Left lobe of liver (tissue), 2 donors: ENCODE measurements at regions not wholly inside any gene's neighbourhood (a gene's known extent, or its start where the extent isn't known, plus 50 kb on each side); places are given as distances from the start of the nearest gene placed in this dataset.
"Not testable (repeated sequence)": the region's sequence is repeated elsewhere in the genome, so short reads cannot be mapped to it uniquely, and the experiment has no call there.

Experiments
- ATAC-seq: fragments of 200-7000 bp; cut with Tn5 transposase; one replicate; pipeline ENCODE4 v1.9.1; 2020; ENCODE audit warnings: mild to moderate bottlenecking, moderate library complexity
- DNase-seq: peaks from one replicate; pipeline ENCODE4 v3.0.0-alpha.2; 2020; ENCODE audit warnings: low spot score
- donor health status: DM: no; HTN: no; CAD: no; lungs with moderate emphysema.
- donor health status: DM: no; HTN: yes; CAD: no.

DNA sequence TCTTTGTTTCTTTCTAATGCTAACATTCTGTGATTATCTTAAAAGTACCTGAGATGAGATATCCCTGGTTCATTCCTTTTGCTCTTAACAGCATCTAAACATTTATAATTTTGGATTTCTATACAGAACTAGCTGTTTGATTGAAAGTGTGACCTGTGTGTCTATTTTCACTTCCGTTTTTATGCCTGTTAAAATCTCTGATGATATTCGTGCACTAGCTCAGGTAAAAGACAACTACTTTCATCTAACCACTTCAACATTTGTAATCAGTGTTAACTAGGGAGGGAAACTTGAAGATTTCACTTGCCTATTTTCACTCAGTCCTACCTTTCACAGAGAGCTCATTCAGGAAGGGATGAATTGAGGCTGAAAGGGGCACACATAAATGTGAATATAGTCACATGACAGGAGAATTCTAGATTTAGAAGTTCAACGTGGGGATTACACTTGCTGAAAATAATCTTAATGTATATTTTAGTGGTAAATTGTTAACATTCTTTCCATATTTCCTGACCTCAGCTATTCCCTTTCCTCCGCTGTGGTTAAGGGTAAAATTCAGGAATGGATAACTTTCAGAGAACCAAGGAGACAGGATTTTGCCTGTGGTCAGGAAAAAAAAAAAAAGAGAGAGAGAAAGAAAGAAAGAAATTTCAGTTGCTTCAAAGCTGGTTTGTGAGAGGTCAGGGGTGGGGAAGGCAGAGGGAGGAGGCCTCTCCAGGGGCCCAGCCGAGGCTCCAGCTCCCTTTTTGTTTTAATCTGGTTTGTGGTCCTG, 159.8 kb upstream of the TSC22D2 start:
- ATAC-seq = no peak
- no peak for DNase-seq

DNA sequence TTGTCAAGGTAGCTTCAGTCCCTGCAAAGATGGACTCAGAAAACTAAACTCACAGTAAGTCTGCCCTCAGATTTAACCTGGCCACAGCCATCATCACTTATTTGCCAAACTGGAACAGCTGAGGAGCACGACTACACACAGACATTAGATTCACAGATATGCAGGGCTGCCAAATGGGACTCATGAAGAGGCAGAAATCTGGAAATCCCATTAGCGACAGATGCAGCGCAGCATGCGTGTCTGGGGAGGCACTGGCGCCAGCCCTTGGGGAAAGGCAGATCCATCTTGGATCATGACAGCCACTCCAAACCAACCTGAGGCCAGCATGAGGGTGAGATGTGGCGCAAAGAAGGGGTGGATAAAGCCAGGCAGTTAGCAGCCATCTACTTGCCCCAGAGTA, 160.7 kb upstream of the TSC22D2 start:
- DNase-seq = no peak
- ATAC-seq = no peak

DNA sequence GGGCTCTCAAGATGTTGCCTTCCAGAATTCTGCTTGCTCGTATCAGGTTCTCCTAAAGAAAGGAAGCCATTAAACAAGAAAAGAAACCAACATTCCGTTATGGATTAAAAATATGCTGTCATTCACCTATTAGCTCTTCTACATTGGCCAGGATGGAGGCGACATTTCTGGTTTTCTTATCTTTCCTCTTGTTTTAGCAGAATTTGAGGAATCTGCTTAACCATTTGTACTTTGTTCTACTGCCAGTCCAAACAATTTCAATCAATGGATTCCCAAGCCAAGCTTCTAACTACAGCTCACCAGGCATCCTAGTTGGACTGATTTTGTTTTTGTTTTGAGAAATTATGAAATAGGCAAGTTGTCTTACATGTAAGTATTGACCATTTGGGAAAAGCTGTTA, 164.6 kb upstream of the TSC22D2 start:
- ATAC-seq (peak; percentile 25), DNase-seq (no peak)

DNA sequence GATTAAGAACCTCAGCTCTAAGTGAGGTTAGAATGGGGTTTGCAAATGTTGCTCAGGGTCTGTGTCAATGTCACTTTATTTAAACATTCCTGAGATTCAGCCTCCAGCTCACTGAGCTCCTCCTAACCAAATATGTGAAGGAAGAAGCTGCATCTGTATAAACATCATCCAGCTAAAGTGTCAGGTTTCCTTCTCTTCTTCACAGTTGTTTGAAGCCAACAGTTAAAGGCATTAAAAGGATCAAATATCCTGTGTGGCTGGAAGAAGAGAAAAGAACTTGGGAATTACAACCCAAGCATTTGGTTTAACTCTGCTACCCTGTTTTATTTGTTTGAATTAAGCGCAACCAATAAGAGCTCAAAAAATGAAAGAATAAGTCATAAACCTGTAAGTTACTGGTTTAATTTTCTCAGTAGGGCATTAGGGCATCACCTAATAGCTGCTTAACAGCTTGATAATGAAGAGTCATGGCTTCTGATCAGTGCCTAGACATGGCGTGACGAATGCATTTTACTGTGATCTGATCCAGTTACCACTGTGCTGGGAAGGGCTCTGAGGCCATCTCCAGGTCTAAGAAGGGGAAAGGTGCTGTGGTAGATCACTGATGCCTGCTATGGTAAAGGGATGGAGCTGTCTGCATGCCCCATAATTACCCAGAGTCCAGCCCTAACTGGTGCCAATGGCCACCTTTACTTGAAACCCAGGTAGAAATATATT, 165.7 kb upstream of the TSC22D2 start:
- ATAC-seq = no peak

DNA sequence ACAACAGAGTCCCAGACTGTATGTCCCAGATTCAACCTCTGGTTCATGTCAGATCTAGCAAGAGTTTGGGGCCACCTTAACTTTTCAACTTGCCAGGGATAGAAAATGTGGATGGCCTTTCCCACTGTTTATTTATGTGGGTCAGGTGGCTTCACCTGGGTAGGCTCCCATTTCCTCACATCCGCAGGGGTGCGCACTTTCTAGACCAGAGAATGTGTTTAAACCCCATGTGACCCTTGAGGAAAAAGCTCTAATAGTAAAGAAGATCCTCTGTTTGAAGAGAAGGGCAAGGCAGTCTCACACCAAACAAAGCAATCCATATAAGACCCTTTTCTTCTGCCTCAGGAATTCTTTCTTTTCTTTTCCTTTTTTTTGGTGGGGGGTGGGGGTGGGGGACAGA, 167.2 kb upstream of the TSC22D2 start:
- ATAC-seq = peak; percentile 61
- no peak for DNase-seq

More for the DNA sequence above, 165.7 kb upstream of the TSC22D2 start:
- DNase-seq = no peak

DNA sequence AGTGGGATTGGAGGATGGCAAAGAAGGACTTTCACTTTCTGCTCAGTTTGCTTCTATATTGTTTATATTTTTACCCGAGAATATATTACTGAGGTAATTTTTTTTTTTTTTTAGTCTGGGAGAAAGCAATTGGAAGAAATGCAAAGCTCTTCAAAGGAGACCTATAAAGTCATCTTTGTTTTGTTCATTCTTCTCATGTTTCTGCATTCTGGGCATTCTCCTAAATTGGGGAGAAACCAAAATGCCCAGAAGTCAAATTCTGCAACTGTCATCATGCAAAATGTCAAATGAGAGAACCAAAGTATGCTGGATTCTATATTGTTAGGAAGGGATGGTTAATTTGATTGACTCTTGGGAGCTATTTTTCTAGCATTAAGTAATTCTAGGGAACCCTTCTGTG, 168.3 kb upstream of the TSC22D2 start:
- no peak for DNase-seq
- ATAC-seq = no peak

DNA sequence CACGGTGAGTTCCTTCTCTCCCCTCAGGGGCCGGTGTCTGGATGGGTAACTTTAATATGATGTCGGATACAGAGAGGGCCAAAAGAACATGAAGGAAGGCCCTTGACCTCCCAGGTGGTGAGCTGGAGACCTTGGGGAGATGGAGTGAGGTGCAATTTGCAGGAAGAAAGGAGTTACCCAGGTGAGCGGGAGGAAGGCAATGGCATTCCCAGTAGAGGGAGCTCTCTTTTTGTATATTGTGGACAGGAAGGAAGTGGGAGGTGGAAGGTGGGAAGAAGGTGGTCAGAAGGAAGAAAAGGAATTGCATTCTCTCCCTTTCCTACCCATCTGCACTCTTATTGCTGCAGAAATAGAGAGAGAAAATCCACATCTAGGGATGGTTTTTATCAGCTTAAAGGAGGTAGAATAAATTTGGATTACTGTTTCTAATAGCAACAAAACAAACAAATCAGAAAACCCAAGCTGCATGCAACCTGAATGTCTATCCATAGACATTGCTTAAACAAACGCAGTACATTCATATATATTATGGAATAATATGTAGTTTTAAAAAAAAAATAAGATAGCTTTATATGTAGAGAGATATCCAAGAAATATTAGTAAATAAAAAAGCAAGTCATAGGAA, 169.0 kb upstream of the TSC22D2 start:
- DNase-seq = no peak

DNA sequence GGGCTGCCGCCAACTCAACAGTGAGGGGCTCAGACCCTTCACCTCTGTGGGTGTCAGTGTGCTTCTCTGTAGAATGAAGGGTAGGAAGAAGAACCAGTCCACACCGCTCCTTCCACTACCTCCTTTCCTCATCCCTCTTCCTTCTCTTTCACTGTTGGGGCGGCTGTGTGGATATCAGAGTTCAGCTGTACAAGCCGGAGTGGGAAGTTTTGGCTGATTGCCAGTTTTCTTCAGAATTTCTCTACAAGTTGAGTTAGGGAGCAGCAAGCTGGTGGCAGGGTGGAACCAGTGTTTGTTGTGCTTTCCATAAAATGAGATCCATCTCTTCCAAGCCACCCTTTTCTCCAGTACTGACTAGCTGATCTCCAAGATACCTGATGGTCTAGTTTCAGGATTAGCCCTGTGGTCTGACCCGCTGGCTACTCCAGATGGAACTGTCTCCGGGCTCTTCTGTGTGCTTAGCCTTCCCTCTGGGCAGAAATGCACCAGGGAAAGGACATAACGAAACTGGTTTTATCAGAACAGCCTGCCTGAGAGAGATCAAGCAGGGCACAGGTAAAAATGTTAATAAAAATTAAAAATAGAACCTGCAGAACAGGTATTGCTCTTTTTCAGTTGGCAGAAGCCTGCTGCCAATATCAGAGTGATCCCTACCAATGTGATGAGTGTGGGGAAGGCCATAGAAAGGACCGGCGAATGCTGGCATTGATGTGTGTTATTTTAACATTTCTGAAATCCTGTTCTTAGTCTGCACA, 169.9 kb upstream of the TSC22D2 start:
- DNase-seq = no peak
- ATAC-seq = no peak

More for the DNA sequence above, 169.0 kb upstream of the TSC22D2 start:
- peak; percentile 85 for ATAC-seq

DNA sequence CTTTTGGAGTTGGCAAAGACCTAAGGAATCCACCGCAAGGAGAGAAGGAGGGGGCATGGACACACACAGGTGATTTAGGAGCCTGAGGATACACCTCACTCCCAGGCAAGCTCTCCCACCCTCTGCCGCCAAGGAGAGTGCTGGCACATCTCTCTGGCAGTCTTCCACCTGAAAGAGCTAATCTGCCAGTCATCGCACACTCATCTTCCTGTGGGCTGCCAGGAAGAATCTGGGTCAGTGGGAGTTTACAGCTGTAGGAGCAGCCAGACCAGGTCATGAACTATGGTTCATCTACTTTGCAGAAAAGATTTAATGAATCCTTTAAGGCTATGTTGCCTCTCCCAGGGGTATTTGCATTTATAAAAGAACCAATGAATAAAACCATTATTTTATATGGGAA, 170.6 kb upstream of the TSC22D2 start:
- no peak for DNase-seq
- ATAC-seq = peak; percentile 66

DNA sequence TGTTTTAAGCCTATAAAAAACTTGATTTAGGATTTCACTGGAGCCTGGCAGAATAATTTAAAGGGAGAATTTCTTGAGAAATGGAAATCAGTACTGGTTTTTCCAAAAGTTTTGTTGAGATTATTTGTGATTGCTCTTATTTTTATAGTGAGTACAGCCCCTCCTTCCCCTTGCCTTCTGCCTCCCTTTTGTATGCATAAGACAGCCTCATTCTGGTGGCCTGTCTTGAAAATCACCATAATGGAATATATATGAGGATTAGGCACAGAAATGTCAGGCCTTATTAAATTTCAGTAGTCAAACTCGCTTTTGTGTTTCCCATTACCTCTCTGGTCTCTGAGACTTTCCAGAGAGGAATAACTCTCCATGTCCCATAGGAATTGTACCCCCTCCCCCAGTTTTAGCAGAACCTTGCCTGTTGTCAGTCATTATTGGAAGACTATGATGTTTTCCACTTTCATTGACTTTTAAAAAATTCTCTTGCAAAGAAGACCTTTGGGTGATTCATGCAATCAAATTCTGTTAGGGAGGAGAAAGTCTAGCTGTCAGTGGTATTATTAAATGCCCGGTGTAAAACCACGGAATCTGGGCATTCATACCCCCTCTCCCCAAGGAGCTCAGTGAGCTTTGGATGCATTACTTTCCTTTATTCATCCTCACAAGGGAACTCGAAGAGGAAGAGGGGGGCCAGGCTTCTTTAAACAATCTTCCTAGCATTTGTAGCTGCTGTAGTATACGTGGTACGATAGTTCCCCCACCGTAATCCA, 171.6 kb upstream of the TSC22D2 start:
- ATAC-seq (no peak), DNase-seq (no peak)

DNA sequence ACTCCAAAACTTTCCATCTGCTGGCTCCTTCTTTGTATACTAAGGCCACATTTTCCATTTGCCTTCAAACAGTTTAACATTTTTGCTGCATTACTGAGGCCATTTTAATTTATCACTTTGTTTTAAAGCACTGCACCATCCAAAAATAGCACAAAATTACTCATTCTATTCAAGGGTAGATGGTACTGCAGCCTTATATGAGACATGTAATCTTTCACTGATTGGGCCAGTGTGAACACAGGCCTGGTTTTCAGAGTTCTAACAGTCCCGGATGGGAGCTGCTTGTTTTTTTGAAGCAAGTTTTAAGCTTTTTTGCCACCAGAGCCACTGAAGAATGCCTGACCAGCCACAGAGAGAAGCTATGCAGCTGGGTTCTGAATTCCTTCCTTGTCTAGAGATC, 172.3 kb upstream of the TSC22D2 start:
- DNase-seq (no peak), ATAC-seq (no peak)

DNA sequence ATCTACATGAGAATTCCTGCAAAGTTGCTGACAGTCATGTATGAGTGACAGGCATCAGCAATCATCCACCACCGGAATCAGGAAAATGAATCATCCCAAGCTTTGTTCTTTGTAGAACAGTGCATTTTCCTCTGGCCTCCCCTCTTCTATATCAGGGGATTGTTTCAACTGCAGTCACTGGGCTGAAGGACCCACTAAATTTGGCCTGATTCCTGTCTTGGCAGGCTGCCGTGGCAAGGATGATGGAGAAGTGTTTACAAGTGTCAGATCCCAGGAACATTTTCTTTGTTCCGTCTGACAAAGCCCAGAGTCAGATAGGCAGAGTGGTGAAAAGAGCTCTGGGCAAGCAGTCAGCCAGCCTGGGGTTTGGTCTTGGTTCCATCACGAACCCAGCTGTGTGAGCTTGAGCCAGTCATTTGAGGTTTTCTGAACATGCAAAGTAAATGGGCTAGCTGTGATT, 175.1 kb upstream of the TSC22D2 start:
- ATAC-seq = peak; percentile 37

DNA sequence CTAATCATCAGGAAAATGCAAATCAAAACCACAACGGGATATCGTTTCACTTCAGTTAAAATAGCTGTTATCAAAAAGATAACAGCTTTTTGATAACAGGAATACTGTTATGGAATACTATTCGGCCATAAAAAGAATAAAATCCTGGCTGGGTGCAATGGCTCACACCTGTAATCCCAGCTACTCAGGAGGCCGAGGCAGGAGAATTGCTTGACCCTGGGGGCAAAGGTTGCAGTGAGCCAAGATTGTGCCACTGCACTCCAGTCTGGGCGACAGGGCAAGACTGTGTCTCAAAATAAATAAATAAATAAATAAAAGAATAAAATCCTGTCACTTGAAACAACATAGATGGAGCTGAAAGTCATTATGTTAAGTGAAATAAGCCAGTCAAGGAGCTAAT, 178.1 kb upstream of the TSC22D2 start:
- DNase-seq (no peak), ATAC-seq (no peak)

More for the DNA sequence above, 175.1 kb upstream of the TSC22D2 start:
- DNase-seq = no peak

DNA sequence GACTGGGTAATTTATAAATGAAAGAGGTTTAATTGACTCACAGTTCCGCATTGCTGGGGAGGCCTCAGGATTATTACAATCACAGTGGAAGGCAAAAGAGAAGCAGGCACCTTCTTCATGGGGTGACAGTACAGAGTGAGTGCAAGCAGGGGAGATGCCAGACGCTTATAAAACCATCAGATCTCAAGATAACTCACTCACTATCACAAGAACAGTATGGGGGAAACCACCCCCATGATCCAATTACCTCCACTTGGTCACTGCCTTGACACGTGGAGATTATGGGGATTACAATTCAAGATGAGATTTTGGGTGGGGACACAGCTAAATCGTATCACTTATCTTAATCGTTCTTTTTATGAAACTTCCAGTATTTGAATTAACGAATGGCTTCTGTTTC, 179.5 kb upstream of the TSC22D2 start:
- DNase-seq, ATAC-seq: not testable (repeated sequence)

DNA sequence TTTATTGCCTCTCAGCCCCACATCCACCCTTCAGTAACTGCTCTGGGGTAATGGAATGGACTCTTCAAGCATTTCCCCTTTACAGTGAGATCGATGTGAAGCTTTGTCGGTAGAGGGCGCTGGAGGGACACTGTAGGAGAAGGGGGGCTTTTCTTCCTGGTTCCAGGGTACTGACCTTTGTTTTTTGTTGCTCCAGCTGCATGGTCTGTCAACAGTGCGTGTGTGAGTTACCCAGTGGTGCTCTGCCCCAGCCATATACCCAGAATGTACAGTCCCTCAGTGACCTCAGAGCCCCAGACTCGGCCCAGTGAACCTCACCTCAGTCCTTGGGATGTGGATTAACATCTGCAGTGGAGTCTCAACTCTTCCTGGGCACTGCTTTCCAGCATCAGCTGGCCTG, 180.3 kb upstream of the TSC22D2 start:
- ATAC-seq = peak; percentile 75
- no peak for DNase-seq

DNA sequence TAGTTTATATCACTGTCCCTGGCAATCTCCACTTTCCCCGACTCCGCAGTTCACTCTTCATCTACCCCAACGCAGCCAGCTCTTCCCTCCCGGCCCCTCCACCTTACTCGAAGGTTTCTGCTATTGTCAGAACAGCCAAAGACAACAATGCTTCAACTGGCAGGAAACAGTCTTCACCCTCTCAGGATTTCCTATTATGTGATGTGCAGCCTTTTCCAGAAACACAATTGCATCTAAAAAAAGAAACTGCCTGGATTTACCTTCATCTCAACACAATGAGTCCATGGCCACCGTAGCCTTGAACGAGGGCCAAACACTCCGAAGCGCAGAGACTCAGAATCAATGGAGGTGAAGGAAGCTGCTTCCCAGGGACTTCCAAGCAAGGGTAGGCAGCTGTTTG, 182.1 kb upstream of the TSC22D2 start:
- ATAC-seq (peak; percentile 14), DNase-seq (no peak)

DNA sequence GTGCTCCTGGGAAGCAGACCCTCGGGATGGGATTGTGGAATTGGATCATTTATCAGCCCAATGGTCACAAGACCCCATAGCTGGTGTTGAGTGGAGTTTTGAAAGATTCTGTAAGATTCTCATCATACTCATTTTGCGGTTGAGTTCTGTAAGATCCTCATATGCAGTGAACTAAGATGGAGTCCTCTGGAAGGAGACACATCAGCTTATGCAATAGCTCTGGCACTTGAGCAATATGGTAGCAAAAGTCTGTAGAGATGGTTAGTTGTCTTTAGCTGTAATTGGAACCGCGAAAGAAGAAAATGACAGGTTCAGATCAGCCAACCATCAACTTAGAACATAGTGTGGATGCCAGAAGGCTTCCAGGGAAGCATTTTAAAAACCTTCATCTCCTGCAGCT, 184.5 kb upstream of the TSC22D2 start:
- no peak for ATAC-seq

DNA sequence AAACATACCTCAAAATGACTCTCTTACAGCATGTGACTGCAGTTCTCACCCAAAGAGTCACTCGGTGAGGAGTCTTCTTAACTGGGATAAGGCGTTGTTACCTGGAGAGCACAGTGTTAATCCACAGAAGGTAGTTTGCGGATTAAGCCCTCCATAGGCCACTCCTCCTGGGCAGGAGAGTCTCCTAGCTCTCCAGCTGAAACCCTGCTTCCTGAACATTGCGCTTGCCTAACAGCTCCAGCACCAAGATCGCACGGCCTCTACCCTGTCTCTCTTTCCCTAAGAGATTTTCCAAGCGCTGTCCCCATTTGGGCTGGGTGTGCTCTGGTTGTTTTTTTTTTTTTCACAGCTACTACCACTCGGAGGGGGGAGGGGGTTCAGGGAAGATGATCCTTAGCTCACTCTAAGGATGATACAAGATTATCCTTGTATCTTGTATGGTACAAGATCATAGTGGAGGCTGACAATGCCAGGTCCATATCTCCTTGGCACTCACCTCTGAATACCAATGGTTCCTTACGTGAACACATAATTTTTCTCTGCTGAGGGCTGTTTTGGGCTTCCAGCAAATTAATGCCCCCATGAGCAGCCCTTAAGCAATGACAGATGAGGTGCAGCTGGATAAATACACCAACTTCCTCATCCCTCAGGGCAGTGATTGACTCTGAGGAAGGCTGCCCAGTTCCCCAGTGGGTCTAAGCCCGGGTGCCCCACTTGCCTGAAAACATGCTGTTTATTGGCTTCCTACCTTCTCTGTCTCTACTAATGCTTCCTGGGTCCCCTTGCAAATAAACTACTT, 185.2 kb upstream of the TSC22D2 start:
- no peak for DNase-seq

More for the DNA sequence above, 184.5 kb upstream of the TSC22D2 start:
- DNase-seq = no peak

DNA sequence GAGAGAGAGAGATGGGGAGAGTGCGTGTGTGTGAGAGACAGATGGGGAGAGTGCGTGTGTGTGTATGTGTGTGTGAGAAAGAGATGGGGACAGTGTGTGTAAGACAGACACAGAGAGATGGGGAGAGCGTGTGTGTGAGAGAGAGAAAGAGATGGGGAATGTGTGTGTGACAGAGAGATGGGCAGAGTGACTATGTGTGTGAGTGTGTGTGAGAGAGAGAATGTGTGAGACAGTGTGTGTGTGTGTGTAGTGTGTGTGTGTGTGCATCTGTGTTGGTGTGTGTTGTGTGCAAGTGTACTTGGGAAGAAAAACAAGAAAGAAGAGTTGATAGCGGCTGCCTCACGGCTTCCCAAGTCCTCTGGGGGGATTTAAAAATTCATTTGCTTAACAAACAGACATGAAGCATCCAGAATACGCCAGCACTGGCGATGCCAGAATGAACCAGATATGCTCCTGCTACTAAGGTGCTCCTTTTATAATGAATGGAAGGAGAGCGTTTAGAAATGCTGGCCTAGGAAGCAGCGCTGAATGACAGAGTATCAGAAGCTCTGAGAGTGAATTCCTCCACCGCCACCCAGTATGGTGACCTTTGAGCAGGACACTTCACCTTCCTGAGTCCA, 186.1 kb upstream of the TSC22D2 start:
- DNase-seq = no peak
- ATAC-seq = no peak

More for the DNA sequence above, 185.2 kb upstream of the TSC22D2 start:
- ATAC-seq = no peak
